Epithelial cell of proximal tubule (primary cell): ENCODE measurements at regions not wholly inside any gene's neighbourhood (a gene's known extent, or its start where the extent isn't known, plus 50 kb on each side); places are given as distances from the start of the nearest gene placed in this dataset.

Source experiments
- DNase-seq: peaks from one replicate; pipeline ENCODE4 v3.0.0-alpha.2; 2011; ENCODE audit warnings: low read depth
- H3K4me3 ChIP-seq: 2 replicates; pipeline ENCODE4 v1.5.1; 2011; ENCODE audit warnings: low read depth, mild to moderate bottlenecking, low read length
- TF ChIP-seq, protein P1 (sequence below): conservative IDR thresholded peaks from 2 replicates; pipeline ENCODE4 v1.5.1; 2012; ENCODE audit warnings: low read depth, mild to moderate bottlenecking, low read length

GRCh38 chr3:6622260-6622659, 238.7 kb upstream of the GRM7 start:
- no peak overlapping the region for H3K4me3 ChIP-seq
- TF ChIP-seq, protein P1, sequence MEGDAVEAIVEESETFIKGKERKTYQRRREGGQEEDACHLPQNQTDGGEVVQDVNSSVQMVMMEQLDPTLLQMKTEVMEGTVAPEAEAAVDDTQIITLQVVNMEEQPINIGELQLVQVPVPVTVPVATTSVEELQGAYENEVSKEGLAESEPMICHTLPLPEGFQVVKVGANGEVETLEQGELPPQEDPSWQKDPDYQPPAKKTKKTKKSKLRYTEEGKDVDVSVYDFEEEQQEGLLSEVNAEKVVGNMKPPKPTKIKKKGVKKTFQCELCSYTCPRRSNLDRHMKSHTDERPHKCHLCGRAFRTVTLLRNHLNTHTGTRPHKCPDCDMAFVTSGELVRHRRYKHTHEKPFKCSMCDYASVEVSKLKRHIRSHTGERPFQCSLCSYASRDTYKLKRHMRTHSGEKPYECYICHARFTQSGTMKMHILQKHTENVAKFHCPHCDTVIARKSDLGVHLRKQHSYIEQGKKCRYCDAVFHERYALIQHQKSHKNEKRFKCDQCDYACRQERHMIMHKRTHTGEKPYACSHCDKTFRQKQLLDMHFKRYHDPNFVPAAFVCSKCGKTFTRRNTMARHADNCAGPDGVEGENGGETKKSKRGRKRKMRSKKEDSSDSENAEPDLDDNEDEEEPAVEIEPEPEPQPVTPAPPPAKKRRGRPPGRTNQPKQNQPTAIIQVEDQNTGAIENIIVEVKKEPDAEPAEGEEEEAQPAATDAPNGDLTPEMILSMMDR: no peak
- no peak for DNase-seq

DNA sequence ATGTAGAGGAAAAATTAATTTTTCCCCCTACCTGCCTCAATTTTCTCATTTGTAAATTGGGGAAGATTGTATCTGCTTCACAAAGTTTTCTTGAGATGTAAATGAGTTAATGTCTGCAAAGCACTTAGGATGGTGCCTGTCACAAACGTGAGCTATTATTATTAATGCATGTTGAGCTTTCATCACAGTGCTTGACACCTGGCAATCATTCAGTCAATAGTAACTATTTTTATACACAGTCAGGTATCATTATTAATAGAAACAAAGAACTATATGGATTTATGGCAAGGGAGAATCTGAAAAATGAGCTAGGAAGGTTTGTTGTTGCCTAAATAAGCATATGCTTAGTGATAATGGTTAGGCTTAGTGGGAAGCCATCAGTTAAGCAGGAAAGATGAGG, 238.2 kb upstream of the GRM7 start:
- TF ChIP-seq, protein P1: no peak
- no peak overlapping the region for H3K4me3 ChIP-seq
- DNase-seq: no peak

GRCh38 chr3:6631376-6631775, 229.5 kb upstream of the GRM7 start:
- no peak for DNase-seq
- no peak overlapping the region for H3K4me3 ChIP-seq
- TF ChIP-seq, protein P1: no peak

GRCh38 chr3:6640907-6641306, 220.0 kb upstream of the GRM7 start:
- DNase-seq: no peak
- TF ChIP-seq, protein P1: no peak
- no peak overlapping the region for H3K4me3 ChIP-seq

DNA sequence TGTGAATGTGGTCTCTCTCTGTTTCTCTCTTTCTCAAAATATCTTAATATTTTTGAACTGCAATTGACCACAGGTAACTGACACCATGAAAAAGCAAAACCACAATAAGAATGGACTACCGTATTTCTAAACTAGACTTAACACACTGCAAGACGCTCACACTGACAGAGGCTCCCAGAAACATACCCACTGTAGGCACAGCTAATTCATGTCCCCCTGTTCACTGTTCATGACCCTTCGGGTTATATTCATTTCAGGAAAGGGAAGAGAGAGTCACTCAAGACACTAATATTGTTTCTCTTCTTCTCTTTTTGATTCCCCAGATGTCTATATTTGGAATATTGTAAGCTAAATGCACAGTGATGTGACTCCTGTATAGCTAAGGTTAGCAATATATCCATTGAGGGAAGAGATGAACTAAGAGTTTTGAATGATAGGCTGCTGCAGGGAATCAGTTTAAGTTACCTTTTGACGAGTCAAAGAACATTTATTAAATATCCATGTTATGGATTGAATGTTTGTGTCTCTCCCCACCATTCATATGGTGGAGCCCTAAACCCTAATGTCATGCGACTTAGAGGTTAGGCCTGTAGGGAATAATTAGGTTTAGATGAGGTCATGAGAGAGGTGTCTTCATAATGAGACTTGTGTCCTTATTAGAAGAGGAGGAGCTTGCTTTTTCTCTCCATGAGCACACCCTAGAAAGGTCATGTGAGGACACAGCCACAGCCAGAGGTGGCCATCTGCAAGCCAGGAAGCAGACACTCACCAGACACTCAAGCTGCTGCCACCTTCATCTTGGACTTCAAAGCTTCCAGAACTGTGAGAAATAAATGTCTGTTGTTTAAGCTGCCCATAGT, 216.6 kb upstream of the GRM7 start:
- TF ChIP-seq, protein P1: no peak
- DNase-seq: no peak
- no peak overlapping the region for H3K4me3 ChIP-seq

- TF ChIP-seq, protein P1: no peak
- no peak for DNase-seq
- H3K4me3 ChIP-seq: no peak overlapping the region
Observed at GRCh38 chr3:6654670-6655069, 206.2 kb upstream of the GRM7 start.

DNA sequence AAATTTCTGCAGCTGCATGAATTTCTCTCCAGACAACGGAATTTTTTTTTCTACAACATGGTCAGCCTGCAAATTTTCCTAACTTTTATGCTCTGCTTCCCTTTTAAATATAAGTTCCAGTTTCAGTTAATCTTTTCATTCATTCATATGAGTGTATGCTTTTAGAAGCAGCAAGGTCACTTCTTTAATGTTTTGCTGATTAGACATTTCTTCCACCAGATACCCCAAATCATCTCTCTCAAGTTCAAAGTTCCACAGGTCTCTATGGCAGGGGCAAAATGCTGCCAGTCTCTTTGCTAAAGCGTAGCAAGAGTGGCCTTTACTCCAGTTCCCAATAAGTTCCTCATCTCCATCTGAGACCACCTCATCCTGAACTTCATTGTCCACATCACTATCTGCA, 205.6 kb upstream of the GRM7 start:
- H3K4me3 ChIP-seq: no peak overlapping the region
- TF ChIP-seq, protein P1: no peak
- DNase-seq: no peak
